Tibial artery (tissue), 4 donors: ENCODE measurements at regions not wholly inside any gene's neighbourhood (a gene's known extent, or its start where the extent isn't known, plus 50 kb on each side); places are given as distances from the start of the nearest gene placed in this dataset.

Experiments used
- DNase-seq, 2 donors: peaks; one replicate each; pipeline ENCODE4 v3.0.0-alpha.2; 2019
- H3K27ac ChIP-seq, 2 donors: fragments of 200-600 bp; sonication (generic) in 1 of 2; 1 replicate in 1 of 2; 2 replicates in 1 of 2; pipeline ENCODE4 v1.5.1; 2018 to 2019; ENCODE audit warnings: mild to moderate bottlenecking in 1 of 2
- H3K27me3 ChIP-seq, 2 donors: fragments of 200-600 bp; sonication (generic) in 1 of 2; one replicate each; pipeline versions ENCODE4 v1.5.1 to v1.6.0; 2016 to 2019
- H3K36me3 ChIP-seq, 3 donors: fragments of 200-600 bp; sonication (generic) in 2 of 3; one replicate each; pipeline ENCODE4 v1.5.1; 2016 to 2019; ENCODE audit warnings: mild to moderate bottlenecking in 2 of 3
- H3K4me1 ChIP-seq, 4 donors: fragments of 200-600 bp; sonication (generic) in 2 of 4; 1 replicate in 3 of 4; 2 replicates in 1 of 4; pipeline ENCODE4 v1.5.1; 2016 to 2019
- H3K4me3 ChIP-seq, 2 donors: fragments of 200-600 bp; sonication (generic) in 1 of 2; 1 replicate in 1 of 2; 2 replicates in 1 of 2; pipeline ENCODE4 v1.5.1; 2018 to 2019; ENCODE audit warnings: mild to moderate bottlenecking in 2 of 2
- H3K9me3 ChIP-seq, 3 donors: fragments of 200-600 bp; sonication (generic) in 1 of 3; one replicate each; pipeline ENCODE4 v1.5.1; 2016 to 2019
- intact Hi-C: fragments of 100-400 bp; cut with DNase I; formaldehyde crosslinking; loops from one replicate; pipeline ENCODE4 v1.15.0; 2023; ENCODE audit warnings: low total_unique reads
- TF ChIP-seq, protein P1 (sequence below), 2 experiments: fragments of 200-600 bp in 1 of 2; fragments of 450-650 bp in 1 of 2; IDR thresholded peaks; one replicate each; pipeline ENCODE4 v1.5.1; 2017 to 2019; ENCODE audit warnings: antibody characterized with exemption in 2 of 2, mild to moderate bottlenecking in 1 of 2, moderate library complexity in 1 of 2

DNA sequence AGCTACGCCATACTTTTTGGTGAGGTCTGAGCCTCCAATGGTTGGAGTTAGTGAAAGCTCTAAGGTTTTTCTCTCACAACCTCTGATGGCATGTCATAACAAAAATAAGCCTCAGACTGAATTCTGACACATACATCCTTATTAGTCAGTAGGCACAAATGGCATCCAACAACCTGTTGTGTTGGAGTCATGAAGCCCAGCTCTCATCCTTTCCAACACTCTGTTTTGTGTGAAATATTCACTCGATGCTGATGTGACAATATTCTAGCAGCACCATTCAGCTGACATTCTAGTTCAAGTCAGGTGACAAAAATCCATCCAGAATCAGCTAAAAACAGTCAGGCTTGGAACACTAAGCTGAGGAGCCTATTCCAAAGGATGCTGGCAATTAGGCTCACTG, 603.2 kb upstream of the ID2 start:
- intact Hi-C loops: no loop called here
- H3K27me3 ChIP-seq: no peaks in the 10 kb centered on the region
- H3K27ac ChIP-seq: no peak overlapping the region
- H3K9me3 ChIP-seq: no peaks in the 10 kb centered on the region
- no peaks in the 10 kb centered on the region for H3K36me3 ChIP-seq
- H3K4me1 ChIP-seq: no peaks in the 10 kb centered on the region
- TF ChIP-seq, protein P1, sequence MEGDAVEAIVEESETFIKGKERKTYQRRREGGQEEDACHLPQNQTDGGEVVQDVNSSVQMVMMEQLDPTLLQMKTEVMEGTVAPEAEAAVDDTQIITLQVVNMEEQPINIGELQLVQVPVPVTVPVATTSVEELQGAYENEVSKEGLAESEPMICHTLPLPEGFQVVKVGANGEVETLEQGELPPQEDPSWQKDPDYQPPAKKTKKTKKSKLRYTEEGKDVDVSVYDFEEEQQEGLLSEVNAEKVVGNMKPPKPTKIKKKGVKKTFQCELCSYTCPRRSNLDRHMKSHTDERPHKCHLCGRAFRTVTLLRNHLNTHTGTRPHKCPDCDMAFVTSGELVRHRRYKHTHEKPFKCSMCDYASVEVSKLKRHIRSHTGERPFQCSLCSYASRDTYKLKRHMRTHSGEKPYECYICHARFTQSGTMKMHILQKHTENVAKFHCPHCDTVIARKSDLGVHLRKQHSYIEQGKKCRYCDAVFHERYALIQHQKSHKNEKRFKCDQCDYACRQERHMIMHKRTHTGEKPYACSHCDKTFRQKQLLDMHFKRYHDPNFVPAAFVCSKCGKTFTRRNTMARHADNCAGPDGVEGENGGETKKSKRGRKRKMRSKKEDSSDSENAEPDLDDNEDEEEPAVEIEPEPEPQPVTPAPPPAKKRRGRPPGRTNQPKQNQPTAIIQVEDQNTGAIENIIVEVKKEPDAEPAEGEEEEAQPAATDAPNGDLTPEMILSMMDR (IDR thresholded peaks at IDR 0.05): no peak
- no peak for DNase-seq
- no peak overlapping the region for H3K4me3 ChIP-seq

GRCh38 chr2:8080063-8080462, 601.8 kb upstream of the ID2 start:
- DNase-seq: no peak
- Histone ChIP-seq H3K36me3 (no peaks in the 10 kb centered on the region), H3K27ac (no peak overlapping the region), H3K4me3 (no peak overlapping the region), H3K27me3 (no peaks in the 10 kb centered on the region), H3K4me1 (no peaks in the 10 kb centered on the region), H3K9me3 (no peaks in the 10 kb centered on the region)
- intact Hi-C loops: no loop called here
- TF ChIP-seq, protein P1 (IDR thresholded peaks at IDR 0.05): no peak

DNA sequence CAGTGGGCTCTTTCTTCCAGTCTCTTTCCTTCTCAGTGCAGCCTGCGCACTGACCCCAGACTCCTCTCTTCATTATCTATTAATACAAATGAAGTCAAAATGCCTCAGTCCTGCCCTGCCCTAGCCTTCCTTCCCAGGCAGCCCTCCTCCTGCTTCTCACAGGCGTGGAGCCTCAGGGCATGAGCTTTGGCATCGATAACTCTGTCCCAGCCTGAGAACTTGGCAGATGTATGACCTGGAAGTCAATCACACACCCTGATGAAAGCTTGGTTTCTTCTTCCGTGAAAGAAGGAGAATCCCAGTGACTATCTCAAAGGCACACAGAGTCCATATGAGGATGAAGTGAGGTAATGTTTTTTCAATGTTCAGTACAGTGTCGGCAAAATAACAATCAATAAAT, 600.7 kb upstream of the ID2 start:
- intact Hi-C loops: no loop called here
- no peak for DNase-seq
- H3K27me3 ChIP-seq: no peaks in the 10 kb centered on the region
- TF ChIP-seq, protein P1 (IDR thresholded peaks at IDR 0.05): no peak
- no peak overlapping the region for H3K4me3 ChIP-seq
- H3K27ac ChIP-seq: no peak overlapping the region
- no peaks in the 10 kb centered on the region for H3K4me1 ChIP-seq
- H3K9me3 ChIP-seq: no peaks in the 10 kb centered on the region
- no peaks in the 10 kb centered on the region for H3K36me3 ChIP-seq

DNA sequence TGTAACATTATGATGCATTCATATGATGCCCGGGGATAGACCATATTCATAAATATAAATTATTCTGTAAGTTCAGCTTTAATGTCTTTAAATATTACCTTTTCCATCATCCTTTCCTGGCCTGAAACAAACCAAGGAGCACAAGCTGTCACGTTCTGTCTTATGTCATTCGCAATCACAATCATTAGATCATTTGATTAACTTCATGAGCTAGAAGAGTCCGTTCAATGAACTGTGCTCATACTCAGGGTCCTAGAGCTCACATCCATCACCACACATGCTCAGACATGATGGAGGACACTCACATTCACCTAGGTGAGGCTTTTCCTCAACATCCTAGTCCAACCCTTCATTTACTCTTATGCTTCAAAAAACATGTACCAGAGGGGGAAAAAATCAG, 599.0 kb upstream of the ID2 start:
- DNase-seq: no peak
- H3K27me3 ChIP-seq: no peaks in the 10 kb centered on the region
- no peaks in the 10 kb centered on the region for H3K9me3 ChIP-seq
- no peak overlapping the region for H3K27ac ChIP-seq
- no peaks in the 10 kb centered on the region for H3K4me1 ChIP-seq
- TF ChIP-seq, protein P1 (IDR thresholded peaks at IDR 0.05): no peak
- H3K4me3 ChIP-seq: no peak overlapping the region
- intact Hi-C loops: no loop called here
- no peaks in the 10 kb centered on the region for H3K36me3 ChIP-seq

GRCh38 chr2:8086357-8086756, 595.5 kb upstream of the ID2 start:
- no peaks in the 10 kb centered on the region for H3K27me3 ChIP-seq
- no peak overlapping the region for H3K4me3 ChIP-seq
- H3K4me1 ChIP-seq: no peaks in the 10 kb centered on the region
- TF ChIP-seq, protein P1 (IDR thresholded peaks at IDR 0.05): no peak
- H3K36me3 ChIP-seq: no peaks in the 10 kb centered on the region
- DNase-seq: no peak
- intact Hi-C loops: no loop called here
- no peaks in the 10 kb centered on the region for H3K9me3 ChIP-seq
- no peak overlapping the region for H3K27ac ChIP-seq

DNA sequence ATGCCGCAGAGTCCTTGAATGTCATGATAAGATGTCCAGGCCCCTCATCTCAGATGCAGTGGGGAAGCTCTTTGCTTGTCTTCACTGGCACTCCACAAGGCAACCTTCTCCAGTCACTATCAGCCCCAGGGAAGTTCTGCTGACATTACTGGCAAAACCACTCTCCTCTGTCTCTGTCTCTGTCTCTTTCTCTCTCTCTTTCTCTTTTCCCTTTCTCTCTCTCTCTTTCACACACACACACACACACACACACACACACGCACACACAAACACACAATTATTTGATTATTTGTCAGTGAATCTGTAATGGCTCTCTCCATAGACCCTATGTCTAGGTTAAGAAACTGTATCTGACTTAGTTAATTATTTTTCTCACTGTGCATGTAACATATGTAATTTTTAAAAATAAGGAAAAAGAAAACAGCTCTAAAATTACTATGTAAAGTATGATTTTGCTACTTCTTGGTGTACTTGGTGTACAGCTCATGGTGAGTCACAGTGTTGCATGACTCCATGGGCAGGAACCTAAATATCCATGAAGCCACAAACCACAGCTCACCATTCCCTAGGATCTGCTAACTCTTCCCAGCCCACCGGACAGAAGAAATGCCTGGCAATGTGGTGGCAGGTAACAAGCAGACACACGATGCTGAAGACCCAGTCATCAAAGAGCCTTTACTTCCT, 594.9 kb upstream of the ID2 start:
- Histone ChIP-seq H3K9me3 (no peaks in the 10 kb centered on the region), H3K4me1 (no peaks in the 10 kb centered on the region), H3K4me3 (no peak overlapping the region), H3K36me3 (no peaks in the 10 kb centered on the region), H3K27me3 (no peaks in the 10 kb centered on the region), H3K27ac (no peak overlapping the region)
- TF ChIP-seq, protein P1 (IDR thresholded peaks at IDR 0.05): no peak
- DNase-seq: no peak
- intact Hi-C loops: no loop called here
